H9 (cell line): ENCODE measurements at regions not wholly inside any gene's neighbourhood (a gene's known extent, or its start where the extent isn't known, plus 50 kb on each side); places are given as distances from the start of the nearest gene placed in this dataset.

Source experiments
- DNase-seq: peaks from one replicate; pipeline ENCODE4 v3.0.0-alpha.2; 2017
- H2AFZ ChIP-seq: one replicate; pipeline ENCODE4 v1.6.1; 2013; ENCODE audit warnings: mild to moderate bottlenecking, low read length, control low read depth, moderate library complexity
- H2AK5ac ChIP-seq: 2 replicates; pipeline ENCODE4 v1.6.1; 2013; ENCODE audit warnings: low read length, control low read depth, mixed read lengths; ENCODE audit not compliant: insufficient read length
- H2BK120ac ChIP-seq: one replicate; pipeline ENCODE4 v1.6.1; 2013; ENCODE audit warnings: low read depth, mild to moderate bottlenecking, low read length, control low read depth, inconsistent platforms; ENCODE audit not compliant: poor library complexity, severe bottlenecking
- H2BK12ac ChIP-seq: 2 replicates; pipeline ENCODE4 v1.6.1; 2013; ENCODE audit warnings: low read length, control low read depth, mixed read lengths, low read depth; ENCODE audit not compliant: insufficient read length
- H2BK15ac ChIP-seq: 2 replicates; pipeline ENCODE4 v1.6.1; 2013; ENCODE audit warnings: low read depth, low read length, control low read depth
- H2BK20ac ChIP-seq: one replicate; pipeline ENCODE4 v1.6.1; 2013; ENCODE audit warnings: low read depth, mild to moderate bottlenecking, low read length, control low read depth, inconsistent platforms; ENCODE audit not compliant: poor library complexity, severe bottlenecking
- H2BK5ac ChIP-seq: 2 replicates; pipeline ENCODE4 v1.6.1; 2013; ENCODE audit warnings: low read length, control low read depth, mixed read lengths; ENCODE audit not compliant: insufficient read length
- H3K14ac ChIP-seq: 2 replicates; pipeline ENCODE4 v1.6.1; 2013; ENCODE audit warnings: low read length, control low read depth; ENCODE audit not compliant: insufficient read depth
- H3K18ac ChIP-seq: 2 replicates; pipeline ENCODE4 v1.6.1; 2013; ENCODE audit warnings: low read depth, mild to moderate bottlenecking, mixed read lengths, low read length, control low read depth; ENCODE audit not compliant: insufficient read length
- H3K23ac ChIP-seq: 2 replicates; pipeline ENCODE4 v1.6.1; 2013; ENCODE audit warnings: low read length, control low read depth, mixed read lengths, low read depth; ENCODE audit not compliant: insufficient read length
- H3K23me2 ChIP-seq: 2 replicates; pipeline ENCODE4 v1.6.1; 2013; ENCODE audit warnings: low read depth, mild to moderate bottlenecking, mixed read lengths, low read length, control low read depth; ENCODE audit not compliant: insufficient read length, poor library complexity, severe bottlenecking
- H3K27ac ChIP-seq: 2 replicates; pipeline ENCODE4 v1.5.1; 2013; ENCODE audit warnings: low read length, control low read depth, mixed read lengths, low read depth; ENCODE audit not compliant: insufficient read length
- H3K27me3 ChIP-seq: 2 replicates; pipeline ENCODE4 v1.6.1; 2013; ENCODE audit warnings: low read length, control low read depth, inconsistent platforms; ENCODE audit not compliant: insufficient read depth
- H3K4ac ChIP-seq: 2 replicates; pipeline ENCODE4 v1.6.1; 2013; ENCODE audit warnings: low read depth, mild to moderate bottlenecking, control low read depth, inconsistent platforms, low read length, moderate library complexity
- H3K4me1 ChIP-seq: 2 replicates; pipeline ENCODE4 v1.6.1; 2013; ENCODE audit warnings: low read length, control low read depth, inconsistent platforms; ENCODE audit not compliant: insufficient read depth
- H3K4me2 ChIP-seq: 2 replicates; pipeline ENCODE4 v1.6.1; 2013; ENCODE audit warnings: low read length, control low read depth, mixed read lengths; ENCODE audit not compliant: insufficient read length, insufficient read depth
- H3K56ac ChIP-seq: 2 replicates; pipeline ENCODE4 v1.6.1; 2013; ENCODE audit warnings: low read depth, mild to moderate bottlenecking, mixed read lengths, low read length, control low read depth; ENCODE audit not compliant: insufficient read length
- H3K79me1 ChIP-seq: 2 replicates; pipeline ENCODE4 v1.6.1; 2013; ENCODE audit warnings: low read depth, mild to moderate bottlenecking, moderate library complexity, low read length, control low read depth, inconsistent platforms; ENCODE audit not compliant: insufficient read depth, poor library complexity, severe bottlenecking
- H3K79me2 ChIP-seq: 2 replicates; pipeline ENCODE4 v1.6.1; 2013; ENCODE audit warnings: low read length, control low read depth, inconsistent platforms; ENCODE audit not compliant: insufficient read depth
- H3K9ac ChIP-seq: 2 replicates; pipeline ENCODE4 v1.6.1; 2013; ENCODE audit warnings: low read length, control low read depth, mixed read lengths; ENCODE audit not compliant: insufficient read length; ENCODE audit errors: extremely low read depth
- H3K9me3 ChIP-seq: one replicate; pipeline ENCODE4 v1.6.1; 2013; ENCODE audit warnings: low read depth, low read length, inconsistent platforms; ENCODE audit not compliant: control insufficient read depth
- H3T11ph ChIP-seq: one replicate; pipeline ENCODE4 v1.6.1; 2013; ENCODE audit warnings: mild to moderate bottlenecking, low read length, control low read depth, inconsistent platforms
- H4K20me1 ChIP-seq: one replicate; pipeline ENCODE4 v1.6.1; 2013; ENCODE audit not compliant: control insufficient read depth, insufficient read length, insufficient read depth
- H4K5ac ChIP-seq: 2 replicates; pipeline ENCODE4 v1.6.1; 2013; ENCODE audit warnings: low read depth, mild to moderate bottlenecking, mixed read lengths, low read length, control low read depth; ENCODE audit not compliant: insufficient read length
- H4K8ac ChIP-seq: replicated peaks from 2 replicates; pipeline ENCODE4 v1.6.1; 2013; ENCODE audit warnings: low read length, control low read depth, mixed read lengths, low read depth; ENCODE audit not compliant: insufficient read length
- H4K91ac ChIP-seq: 2 replicates; pipeline ENCODE4 v1.6.1; 2013; ENCODE audit warnings: low read depth, mild to moderate bottlenecking, moderate library complexity, mixed read lengths, low read length, control low read depth; ENCODE audit not compliant: insufficient read length
- H3K27ac Mint-ChIP-seq, 3 experiments: 2 replicates in 2 of 3; 3 replicates in 1 of 3; pipeline ENCODE4 v1.8.0; 2020 to 2021; ENCODE audit warnings: mixed read lengths in 3 of 3, mild to moderate bottlenecking in 1 of 3, moderate library complexity in 1 of 3
- H3K27me3 Mint-ChIP-seq: 2 replicates; pipeline ENCODE4 v1.8.0; 2021; ENCODE audit warnings: low read depth, mild to moderate bottlenecking, moderate library complexity, mixed read lengths
- H3K36me3 Mint-ChIP-seq, 3 experiments: 2 replicates in 2 of 3; 3 replicates in 1 of 3; pipeline ENCODE4 v1.8.0; 2020 to 2021; ENCODE audit warnings: low read depth in 3 of 3, mixed read lengths in 3 of 3; ENCODE audit not compliant: insufficient read depth in 1 of 3
- H3K4me1 Mint-ChIP-seq, 2 experiments: 2 replicates each; pipeline ENCODE4 v1.8.0; 2020; ENCODE audit warnings: mixed read lengths in 2 of 2
- H3K4me3 Mint-ChIP-seq, 2 experiments: 2 replicates in 1 of 2; 3 replicates in 1 of 2; pipeline ENCODE4 v1.8.0; 2020 to 2021; ENCODE audit warnings: mild to moderate bottlenecking in 2 of 2, mixed read lengths in 2 of 2, moderate library complexity in 1 of 2
- H3K9me3 Mint-ChIP-seq, 2 experiments: 2 replicates in 1 of 2; 3 replicates in 1 of 2; pipeline ENCODE4 v1.8.0; 2020; ENCODE audit warnings: mild to moderate bottlenecking in 2 of 2, mixed read lengths in 2 of 2, moderate library complexity in 1 of 2
- WGBS: extraction: QIAGEN DNeasy Blood & Tissue Kit; methylation state at CpG from one replicate; pipeline ENCODE4 v1.1.7; 2013; ENCODE audit warnings: missing lambda C conversion rate, low lambda C conversion rate, mixed read lengths; ENCODE audit not compliant: insufficient read length; ENCODE audit errors: extremely low coverage; 5-methylcytosine and 5-hydroxymethylcytosine counted together
- TF ChIP-seq, protein P1 (sequence below): fragments of 200-600 bp; sonication (generic); conservative IDR thresholded peaks from 3 replicates; pipeline ENCODE4 v1.8.0; 2021; ENCODE audit warnings: antibody characterized with exemption, mild to moderate bottlenecking

DNA sequence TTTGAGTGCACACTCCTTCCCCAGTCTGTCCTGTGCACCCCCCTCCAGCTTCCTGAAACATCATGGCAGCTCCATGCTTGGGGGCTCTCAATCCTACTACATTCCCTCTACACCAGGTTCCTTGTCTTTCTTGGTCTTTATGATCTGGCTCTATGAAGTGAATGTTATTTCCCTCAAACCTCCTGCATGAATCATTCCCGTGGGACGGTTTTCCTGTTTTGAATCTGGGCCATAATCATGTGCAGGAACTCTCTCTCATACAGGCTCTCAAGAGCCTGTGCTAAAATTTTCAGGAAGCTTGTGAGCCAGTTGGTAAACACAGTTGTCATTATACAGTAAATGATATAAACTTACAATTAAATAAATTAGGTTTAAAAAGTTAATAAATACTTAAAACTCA, 89.8 kb upstream of the KCNE2 start:
- Histone ChIP-seq H2BK120ac (no peak overlapping the region), H3K9ac (no peak overlapping the region), H2BK15ac (no peak overlapping the region), H3K79me2 (no peaks in the 10 kb centered on the region), H4K8ac (no peak overlapping the region), H3K14ac (no peak overlapping the region), H2AK5ac (no peak overlapping the region), H3T11ph (no peak overlapping the region), H4K91ac (no peak overlapping the region), H4K5ac (no peak overlapping the region), H2BK12ac (no peak overlapping the region), H3K9me3 (no peaks in the 10 kb centered on the region), H3K4ac (no peak overlapping the region), H2AFZ (no peak overlapping the region), H3K23me2 (no peaks in the 10 kb centered on the region), H4K20me1 (no peaks in the 10 kb centered on the region), H3K4me1 (no peaks in the 10 kb centered on the region), H3K27ac (no peak overlapping the region), H3K56ac (no peak overlapping the region), H3K18ac (no peak overlapping the region), H3K79me1 (no peaks in the 10 kb centered on the region), H3K23ac (no peak overlapping the region), H2BK20ac (no peak overlapping the region), H2BK5ac (no peak overlapping the region), H3K27me3 (no peaks in the 10 kb centered on the region), H3K4me2 (no peak overlapping the region)
- no CpG with 5 or more reads among the region's 2 CpGs for WGBS
- no peak overlapping the region for H3K27ac Mint-ChIP-seq
- DNase-seq = no peak
- peaks cover 0 to 6% of the 10 kb centered on the region in 2 experiments; a peak in 2 of 4 replicates for H3K4me1 Mint-ChIP-seq
- peaks cover 3% of the 10 kb centered on the region; the same call in 1 of the 2 replicates for H3K27me3 Mint-ChIP-seq
- H3K4me3 Mint-ChIP-seq = no peak overlapping the region
- TF ChIP-seq, protein P1, sequence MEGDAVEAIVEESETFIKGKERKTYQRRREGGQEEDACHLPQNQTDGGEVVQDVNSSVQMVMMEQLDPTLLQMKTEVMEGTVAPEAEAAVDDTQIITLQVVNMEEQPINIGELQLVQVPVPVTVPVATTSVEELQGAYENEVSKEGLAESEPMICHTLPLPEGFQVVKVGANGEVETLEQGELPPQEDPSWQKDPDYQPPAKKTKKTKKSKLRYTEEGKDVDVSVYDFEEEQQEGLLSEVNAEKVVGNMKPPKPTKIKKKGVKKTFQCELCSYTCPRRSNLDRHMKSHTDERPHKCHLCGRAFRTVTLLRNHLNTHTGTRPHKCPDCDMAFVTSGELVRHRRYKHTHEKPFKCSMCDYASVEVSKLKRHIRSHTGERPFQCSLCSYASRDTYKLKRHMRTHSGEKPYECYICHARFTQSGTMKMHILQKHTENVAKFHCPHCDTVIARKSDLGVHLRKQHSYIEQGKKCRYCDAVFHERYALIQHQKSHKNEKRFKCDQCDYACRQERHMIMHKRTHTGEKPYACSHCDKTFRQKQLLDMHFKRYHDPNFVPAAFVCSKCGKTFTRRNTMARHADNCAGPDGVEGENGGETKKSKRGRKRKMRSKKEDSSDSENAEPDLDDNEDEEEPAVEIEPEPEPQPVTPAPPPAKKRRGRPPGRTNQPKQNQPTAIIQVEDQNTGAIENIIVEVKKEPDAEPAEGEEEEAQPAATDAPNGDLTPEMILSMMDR = no peak
- no peaks in the 10 kb centered on the region; a peak in 1 of 5 replicates for H3K9me3 Mint-ChIP-seq
- H3K36me3 Mint-ChIP-seq = no peaks in the 10 kb centered on the region
